ENCODE measurements at regions not wholly inside any gene's neighbourhood (a gene's known extent, or its start where the extent isn't known, plus 50 kb on each side); places are given as distances from the start of the nearest gene placed in this dataset.

DNA sequence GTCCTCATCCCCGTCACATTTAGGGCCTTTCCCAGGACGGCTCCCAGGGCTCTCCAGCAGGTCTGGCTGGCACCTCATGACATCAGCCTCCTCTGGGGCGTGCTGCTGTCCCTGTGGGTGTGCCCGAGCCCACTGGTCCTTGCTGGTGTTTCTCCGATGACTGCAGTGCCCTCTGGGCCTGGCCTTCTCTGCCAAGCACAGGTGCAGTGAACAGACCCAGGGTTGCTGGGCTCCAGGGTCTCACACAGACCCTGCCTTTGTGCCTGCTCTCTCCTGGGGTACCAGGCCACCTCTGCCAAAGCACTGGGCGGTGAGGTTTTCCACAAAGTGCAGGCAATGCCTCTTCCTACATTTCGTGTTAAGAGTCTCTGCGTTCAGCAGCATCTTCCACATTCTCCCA is 246.1 kb downstream of the ACKR3 start:
- H3K4me2 ChIP-seq (ENCODE audit: low read depth, low read length), result no peak overlapping the region
- no peaks in the 10 kb centered on the region for H3K27me3 ChIP-seq (replicated peaks; ENCODE audit: insufficient read depth, low read length)
- H3K27ac ChIP-seq (ENCODE audit: low read length), result no peak overlapping the region
- no peaks in the 10 kb centered on the region for H3F3A ChIP-seq (ENCODE audit: insufficient read depth, low read length)
- H2AFZ ChIP-seq (ENCODE audit: low read length), result no peak overlapping the region
- no peak for DNase-seq
- no peaks in the 10 kb centered on the region for H3K9me2 ChIP-seq (replicated peaks; ENCODE audit: insufficient read depth, low read length)
- no peak overlapping the region for H3K9ac ChIP-seq (ENCODE audit: low read length)
- H3K79me2 ChIP-seq (ENCODE audit: low read length), result no peaks in the 10 kb centered on the region
- H3K36me3 ChIP-seq (replicated peaks; ENCODE audit: insufficient read depth, low read length), result no peaks in the 10 kb centered on the region
- H3K4me3 ChIP-seq (ENCODE audit: low read length), result no peak overlapping the region
- no peak for TF ChIP-seq CTCF (IDR thresholded peaks at IDR 0.05; ENCODE audit: low read length)
- no peak for TF ChIP-seq EZH2 (optimal IDR thresholded peaks at IDR 0.05; ENCODE audit: low read depth, low read length)
- no peak for TF ChIP-seq EZH2phosphoT487 (IDR thresholded peaks at IDR 0.05; ENCODE audit: low read length)
- H3K9me3 ChIP-seq (replicated peaks; ENCODE audit: insufficient read depth, low read length), result no peaks in the 10 kb centered on the region
- no peaks in the 10 kb centered on the region for H3K4me1 ChIP-seq (ENCODE audit: low read length)
- no peaks in the 10 kb centered on the region for H4K20me1 ChIP-seq (ENCODE audit: insufficient read depth, low read length)

- Histone ChIP-seq H3K4me3 (ENCODE audit: low read length) (no peak overlapping the region), H2AFZ (ENCODE audit: low read length) (no peak overlapping the region), H4K20me1 (ENCODE audit: insufficient read depth, low read length) (no peaks in the 10 kb centered on the region), H3K9me2 (replicated peaks; ENCODE audit: insufficient read depth, low read length) (no peaks in the 10 kb centered on the region), H3K79me2 (ENCODE audit: low read length) (no peaks in the 10 kb centered on the region), H3K4me1 (ENCODE audit: low read length) (no peaks in the 10 kb centered on the region), H3K9ac (ENCODE audit: low read length) (no peak overlapping the region), H3F3A (ENCODE audit: insufficient read depth, low read length) (no peaks in the 10 kb centered on the region), H3K36me3 (replicated peaks; ENCODE audit: insufficient read depth, low read length) (no peaks in the 10 kb centered on the region), H3K9me3 (replicated peaks; ENCODE audit: insufficient read depth, low read length) (no peaks in the 10 kb centered on the region), H3K27me3 (replicated peaks; ENCODE audit: insufficient read depth, low read length) (no peaks in the 10 kb centered on the region), H3K4me2 (ENCODE audit: low read depth, low read length) (no peak overlapping the region), H3K27ac (ENCODE audit: low read length) (no peak overlapping the region)
- no peak for TF ChIP-seq CTCF (IDR thresholded peaks at IDR 0.05; ENCODE audit: low read length)
- no peak for TF ChIP-seq EZH2phosphoT487 (IDR thresholded peaks at IDR 0.05; ENCODE audit: low read length)
- TF ChIP-seq EZH2 (optimal IDR thresholded peaks at IDR 0.05; ENCODE audit: low read depth, low read length), result no peak
- no peak for DNase-seq
Measured at GRCh38 chr2:236816197-236817170, 246.9 kb downstream of the ACKR3 start.

GRCh38 chr2:236818281-236819045 is 248.8 kb downstream of the ACKR3 start:
- H2AFZ ChIP-seq (ENCODE audit: low read length), result no peak overlapping the region
- no peaks in the 10 kb centered on the region for H3F3A ChIP-seq (ENCODE audit: insufficient read depth, low read length)
- no peaks in the 10 kb centered on the region for H3K36me3 ChIP-seq (replicated peaks; ENCODE audit: insufficient read depth, low read length)
- H3K4me2 ChIP-seq (ENCODE audit: low read depth, low read length), result no peak overlapping the region
- H3K9me3 ChIP-seq (replicated peaks; ENCODE audit: insufficient read depth, low read length), result no peaks in the 10 kb centered on the region
- H4K20me1 ChIP-seq (ENCODE audit: insufficient read depth, low read length), result no peaks in the 10 kb centered on the region
- no peak overlapping the region for H3K4me3 ChIP-seq (ENCODE audit: low read length)
- no peaks in the 10 kb centered on the region for H3K27me3 ChIP-seq (replicated peaks; ENCODE audit: insufficient read depth, low read length)
- H3K27ac ChIP-seq (ENCODE audit: low read length), result no peak overlapping the region
- H3K9ac ChIP-seq (ENCODE audit: low read length), result no peak overlapping the region
- H3K79me2 ChIP-seq (ENCODE audit: low read length), result no peaks in the 10 kb centered on the region
- H3K9me2 ChIP-seq (replicated peaks; ENCODE audit: insufficient read depth, low read length), result no peaks in the 10 kb centered on the region
- H3K4me1 ChIP-seq (ENCODE audit: low read length), result no peaks in the 10 kb centered on the region
- TF ChIP-seq CTCF (IDR thresholded peaks at IDR 0.05; ENCODE audit: low read length) (no peak), EZH2phosphoT487 (IDR thresholded peaks at IDR 0.05; ENCODE audit: low read length) (no peak), EZH2 (optimal IDR thresholded peaks at IDR 0.05; ENCODE audit: low read depth, low read length) (no peak)
- DNase-seq, result no peak
